ENCODE measurements at regions not wholly inside any gene's neighbourhood (a gene's known extent, or its start where the extent isn't known, plus 50 kb on each side); places are given as distances from the start of the nearest gene placed in this dataset.
"Not testable (repeated sequence)": the region's sequence is repeated elsewhere in the genome, so short reads cannot be mapped to it uniquely, and the experiment has no call there.

DNA sequence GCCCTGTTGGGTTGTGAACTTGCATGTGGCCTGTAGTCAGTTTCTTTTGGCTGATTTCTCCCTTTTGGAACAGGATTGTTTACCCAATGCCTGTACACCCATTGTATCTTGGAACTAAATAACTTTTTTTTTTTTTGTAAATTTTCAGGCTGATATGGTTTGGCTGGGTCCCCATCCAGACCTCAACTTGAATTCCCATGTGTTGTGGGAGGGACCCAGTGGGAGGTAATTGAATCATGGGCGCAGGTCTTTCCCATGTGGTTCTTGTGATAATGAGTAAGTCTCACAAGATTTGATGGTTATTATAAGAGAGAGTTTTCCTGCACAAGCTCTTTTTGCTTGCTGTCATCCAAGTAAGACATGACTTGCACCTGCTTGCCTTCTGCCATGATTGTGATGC, 253.8 kb upstream of the GBE1 start:
- DNase-seq (ENCODE audit: low spot score): no peak

DNA sequence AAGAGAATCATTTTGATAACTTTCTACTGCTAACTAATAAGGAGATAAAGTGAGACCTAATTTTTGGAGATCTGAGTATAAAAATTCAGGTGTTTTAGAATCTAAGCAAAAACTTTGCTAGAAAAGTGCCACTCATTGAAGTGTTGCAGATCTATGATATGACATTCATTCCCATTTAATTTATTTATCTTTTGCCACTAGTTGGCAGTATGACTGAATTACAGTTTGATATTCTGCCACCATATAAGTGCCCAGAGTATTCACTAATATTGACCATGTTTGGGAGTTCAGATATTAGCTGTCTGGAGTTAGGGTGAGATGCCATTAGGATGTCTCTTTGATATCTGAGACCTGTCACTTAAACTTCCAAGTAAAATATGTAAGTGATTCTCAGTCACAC, 251.3 kb upstream of the GBE1 start:
- DNase-seq (ENCODE audit: low spot score): no peak

DNA sequence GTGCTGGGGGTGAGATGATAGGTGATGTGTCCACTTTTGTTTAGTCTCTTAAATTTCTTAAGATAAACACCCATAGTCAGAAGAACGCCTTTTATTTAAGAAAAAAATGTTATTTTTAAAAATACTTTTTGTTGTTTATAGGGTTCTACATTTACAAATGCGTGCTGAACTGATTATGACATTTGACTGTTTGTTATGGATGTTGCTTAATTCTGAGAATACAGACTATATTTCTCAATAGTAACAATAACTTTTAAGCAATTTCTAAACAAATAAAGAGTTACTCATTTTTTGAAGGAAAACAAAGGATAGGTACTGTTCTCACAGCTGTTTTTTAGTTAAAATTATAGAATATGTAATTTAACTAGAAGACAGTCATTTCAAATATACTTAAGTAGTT, 249.9 kb upstream of the GBE1 start:
- DNase-seq (ENCODE audit: low spot score): no peak

DNA sequence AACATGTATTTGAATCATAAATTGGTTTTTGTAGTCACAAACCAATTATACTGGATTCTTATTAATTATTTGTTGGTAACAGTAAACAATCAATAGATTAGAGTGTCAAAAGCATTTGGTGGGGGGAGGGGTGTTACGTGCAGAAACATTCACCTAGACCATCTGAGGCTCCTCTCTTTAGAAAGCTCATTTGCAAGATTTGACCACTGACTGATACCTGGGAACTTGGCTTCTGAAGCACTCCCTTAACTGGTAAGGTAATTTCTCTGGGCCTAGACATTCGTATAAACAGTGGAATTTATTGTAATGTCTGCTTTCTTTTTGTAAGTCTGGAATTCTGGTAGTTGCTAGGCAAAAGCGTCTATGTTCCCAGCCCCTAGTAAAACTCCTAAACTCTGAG, 243.8 kb upstream of the GBE1 start:
- no peak for DNase-seq (ENCODE audit: low spot score)

DNA sequence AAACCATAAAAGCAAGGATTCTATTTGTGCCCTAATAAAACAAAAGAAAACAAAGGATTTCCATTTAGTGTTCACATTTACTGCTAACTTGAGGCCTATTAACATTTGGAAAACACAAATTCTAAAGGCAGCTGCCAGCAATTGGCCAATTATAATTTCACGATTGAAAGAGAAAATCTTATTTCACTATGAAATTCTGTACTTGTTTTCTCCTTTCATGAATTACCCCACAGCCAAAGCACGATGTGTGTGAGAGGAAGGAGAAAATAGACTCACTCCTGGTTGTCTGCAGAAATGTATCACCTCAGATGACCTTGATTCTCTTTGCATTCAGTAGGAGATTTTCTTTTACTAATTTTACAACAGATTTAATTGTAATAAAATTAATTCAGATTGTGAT, 242.8 kb upstream of the GBE1 start:
- no peak for DNase-seq (ENCODE audit: low spot score)

DNA sequence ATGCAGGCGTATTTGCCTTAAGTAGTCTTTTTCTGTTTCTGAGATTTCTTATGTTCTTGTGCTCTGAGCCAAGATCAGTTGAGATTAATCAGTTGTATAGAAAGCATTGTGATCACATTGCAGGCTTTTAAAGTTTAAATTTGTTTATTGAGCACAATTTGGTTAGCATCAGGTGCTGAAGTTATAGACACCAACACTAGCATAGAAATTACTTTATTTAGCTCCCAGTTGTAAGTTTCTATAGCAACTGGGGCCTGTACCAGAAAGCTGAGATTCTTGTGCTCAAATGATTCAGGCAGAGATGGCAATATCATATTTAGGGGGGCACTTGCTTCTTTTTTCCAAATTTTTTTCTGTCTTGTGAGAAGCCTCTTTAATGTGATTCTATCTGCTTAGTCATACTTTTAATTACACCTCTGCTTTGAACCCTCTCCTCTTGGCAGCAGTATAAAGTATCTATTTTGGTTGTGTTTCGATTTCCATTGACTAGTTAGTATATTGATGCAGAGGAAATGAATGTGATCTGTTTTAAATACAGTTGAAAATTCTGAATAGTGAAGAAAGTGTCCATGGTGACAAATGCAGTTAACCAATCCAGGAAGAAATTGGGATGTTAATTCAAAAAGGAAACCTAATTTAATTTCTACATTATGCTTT, 241.7 kb upstream of the GBE1 start:
- DNase-seq (ENCODE audit: low spot score): no peak

DNA sequence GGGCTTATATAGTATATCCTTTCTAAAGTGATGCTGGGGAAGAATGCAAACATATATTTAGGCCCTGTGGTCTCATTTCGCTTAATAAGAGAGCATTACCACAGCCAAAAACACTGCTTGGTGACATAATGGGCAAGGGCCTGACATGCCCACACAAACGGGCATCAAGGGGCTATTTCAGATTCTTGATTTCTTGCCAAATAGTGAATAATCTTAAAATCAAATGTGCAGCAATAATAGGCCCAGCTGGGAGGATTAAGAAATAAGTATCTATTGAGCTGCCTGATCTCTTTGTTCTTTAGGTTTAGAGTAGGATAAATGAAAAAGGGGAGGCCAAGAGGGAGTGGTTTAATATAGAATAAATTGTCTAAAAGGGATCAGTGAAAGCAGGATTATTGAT, 241.0 kb upstream of the GBE1 start:
- no peak for DNase-seq (ENCODE audit: low spot score)

DNA sequence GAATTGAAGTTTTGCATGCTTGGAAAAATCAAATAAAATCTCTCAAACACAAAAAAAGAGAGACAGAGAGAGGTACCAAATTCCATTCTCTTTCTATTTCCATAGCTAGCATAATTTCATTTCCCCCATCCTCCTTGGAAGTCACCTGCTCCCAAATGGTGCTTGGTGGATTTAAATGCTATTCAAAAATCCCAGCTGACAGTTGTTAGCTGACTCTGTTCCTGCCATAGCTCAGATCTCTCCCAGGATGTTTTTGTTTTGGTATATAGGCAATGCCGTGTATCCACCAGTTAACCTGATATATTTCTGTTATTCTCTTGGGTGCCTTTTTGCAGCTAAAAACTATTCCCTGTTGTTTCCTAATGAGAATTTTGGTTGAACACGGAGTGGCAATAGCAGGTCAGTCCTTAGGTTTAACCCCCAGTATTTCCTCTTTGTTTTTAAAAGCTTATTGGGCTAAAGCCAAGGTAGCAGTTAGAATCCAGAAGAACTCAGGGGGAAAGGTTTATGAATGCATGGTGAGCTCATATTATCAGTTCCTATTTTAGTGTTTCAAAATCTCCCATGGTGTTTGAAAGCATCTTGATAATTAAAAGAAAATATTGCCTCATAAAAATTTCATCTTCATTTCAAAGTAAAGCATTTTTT, 240.0 kb upstream of the GBE1 start:
- peak; percentile 57 for DNase-seq (ENCODE audit: low spot score)

DNA sequence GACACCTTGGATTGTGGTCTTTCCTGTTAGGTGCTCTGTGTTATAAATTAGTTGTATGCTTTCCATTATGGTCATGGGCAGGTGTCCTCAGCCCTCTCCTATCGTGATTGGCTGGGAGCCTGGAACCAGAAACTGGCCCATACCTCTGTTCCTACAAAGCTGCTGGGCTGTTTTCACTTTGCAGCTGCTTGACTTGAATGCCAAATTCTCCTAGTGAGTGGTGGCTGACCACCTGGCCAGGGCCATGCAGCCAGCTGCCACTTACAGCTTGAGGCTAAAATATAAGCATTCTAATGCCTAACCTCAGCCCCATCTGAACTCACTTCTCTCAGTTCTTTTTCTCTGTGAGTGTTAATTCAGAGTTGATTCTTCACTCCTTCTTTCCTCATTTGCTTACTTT, 239.3 kb upstream of the GBE1 start:
- DNase-seq (ENCODE audit: low spot score): peak; percentile 85

DNA sequence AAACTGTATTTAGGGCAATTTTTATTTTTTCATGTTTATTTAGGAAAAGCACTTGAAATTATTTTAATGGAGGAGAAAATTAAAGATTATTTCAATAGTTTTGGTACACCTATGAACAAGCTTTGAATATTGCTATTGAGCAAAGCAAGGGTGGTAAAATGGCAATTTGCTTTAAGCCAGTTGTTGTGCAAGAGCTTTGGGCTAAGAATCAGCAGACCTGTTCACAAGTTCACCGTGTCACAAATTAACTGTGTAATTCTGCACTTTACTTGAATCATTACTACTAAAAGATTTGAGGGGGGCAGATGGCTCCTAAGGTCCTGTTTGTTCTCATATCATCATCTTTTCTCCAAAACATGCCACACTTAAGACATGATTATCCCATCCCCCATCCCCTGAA, 238.9 kb upstream of the GBE1 start:
- no peak for DNase-seq (ENCODE audit: low spot score)

DNA sequence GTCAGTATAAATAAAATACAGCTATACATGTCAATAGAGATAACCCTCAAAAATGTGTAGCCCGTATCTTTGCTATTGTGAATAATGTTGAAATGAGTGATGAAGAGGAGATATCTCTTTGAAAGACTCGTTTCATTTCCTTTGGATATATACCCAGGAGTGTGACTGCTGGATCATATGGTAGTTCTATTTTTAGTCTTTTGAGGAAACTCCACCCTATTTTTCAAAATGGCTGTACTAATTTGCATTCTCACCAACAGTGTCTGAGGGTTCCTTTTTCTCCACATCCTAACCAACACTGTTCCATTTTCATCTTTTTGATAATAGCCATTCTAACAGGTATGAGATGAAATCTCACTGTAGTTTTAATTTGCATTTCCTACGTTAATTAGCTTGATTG, 237.5 kb upstream of the GBE1 start:
- DNase-seq (ENCODE audit: low spot score): no peak

DNA sequence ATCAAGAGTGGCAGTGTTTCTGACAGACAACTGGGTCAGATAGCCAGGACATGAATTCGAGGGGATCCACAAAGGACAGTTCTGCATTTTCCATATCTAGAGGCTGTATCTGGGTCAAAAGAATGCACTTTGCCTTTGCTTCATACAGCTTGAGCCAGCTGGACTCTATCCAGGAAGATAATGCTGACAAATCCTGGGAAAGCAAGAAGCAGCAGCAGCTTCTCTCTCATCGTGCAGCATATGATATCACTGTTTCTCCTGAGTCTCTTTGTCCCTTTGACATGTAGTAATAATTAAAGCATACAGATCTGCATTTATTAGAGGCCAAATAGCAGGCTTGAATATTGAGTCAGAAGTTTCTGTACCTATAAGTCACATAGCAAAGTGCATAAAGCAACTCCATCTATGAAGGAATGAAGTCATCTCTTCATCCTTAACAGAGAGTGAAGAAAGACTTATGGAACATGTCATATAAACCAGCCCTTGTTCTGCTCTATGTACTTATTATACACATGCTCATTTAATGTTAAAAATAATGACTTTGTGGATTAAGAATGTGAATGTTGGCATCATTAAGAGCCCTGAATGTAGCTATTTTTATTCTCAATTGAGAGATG, 236.8 kb upstream of the GBE1 start:
- DNase-seq (ENCODE audit: low spot score): peak; percentile 82

DNA sequence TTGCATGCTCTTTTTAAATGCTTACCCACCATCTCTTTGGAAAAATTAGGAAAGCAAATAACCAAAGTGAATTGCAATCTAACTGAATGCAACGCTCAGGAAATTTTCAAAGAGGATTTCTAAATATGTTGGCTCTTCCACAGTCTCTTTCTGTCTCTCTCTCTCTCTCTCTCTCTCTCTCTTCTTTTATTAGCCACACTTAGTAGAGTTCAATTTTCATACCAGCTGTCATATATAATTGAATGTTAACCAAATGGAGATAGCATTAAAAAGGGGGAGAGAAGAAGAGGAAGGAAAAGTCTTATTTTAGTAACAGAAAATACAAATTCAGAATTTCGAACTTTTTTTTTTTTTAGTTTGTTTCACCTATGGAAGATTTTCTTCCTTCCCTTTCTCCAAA, 235.9 kb upstream of the GBE1 start:
- no peak for DNase-seq (ENCODE audit: low spot score)

DNA sequence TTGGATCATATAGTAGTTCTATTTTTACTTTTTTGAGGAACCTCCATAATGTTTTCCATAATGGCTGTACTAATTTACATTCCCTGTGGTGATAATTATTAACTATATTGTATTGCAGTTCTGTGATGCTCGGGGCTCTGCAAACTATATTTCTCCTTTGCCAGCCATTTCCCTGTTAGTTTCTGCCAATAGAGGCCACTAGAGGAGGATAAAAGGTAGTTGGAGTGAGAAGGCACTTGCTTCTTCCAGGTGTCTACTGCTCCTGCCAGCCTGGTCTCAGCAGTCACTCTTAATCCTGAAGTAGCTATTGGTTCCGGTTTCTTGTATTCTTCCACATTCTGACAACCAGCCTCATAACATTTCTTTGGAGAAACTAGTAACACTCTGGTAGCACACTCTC, 233.9 kb upstream of the GBE1 start:
- DNase-seq (ENCODE audit: low spot score): no peak

DNA sequence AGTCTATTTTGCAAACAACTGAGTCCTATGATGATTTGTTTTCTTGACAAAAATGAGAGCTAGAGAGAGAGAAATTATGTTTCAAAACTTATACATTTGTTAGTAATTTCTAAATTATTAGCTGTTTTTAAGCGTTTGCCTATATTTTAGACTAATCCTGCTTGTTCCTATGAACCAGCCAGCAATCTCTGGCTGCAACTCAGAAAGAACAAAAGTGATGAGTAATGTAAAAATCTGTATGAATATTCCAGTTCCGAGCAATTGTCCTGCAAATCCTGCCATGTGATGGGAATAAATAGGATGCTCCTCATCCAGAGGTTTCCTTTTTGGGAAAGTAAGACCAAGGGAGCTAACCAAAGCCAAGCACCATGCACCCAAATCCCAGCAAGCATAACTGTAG, 228.3 kb upstream of the GBE1 start:
- DNase-seq (ENCODE audit: low spot score): no peak

DNA sequence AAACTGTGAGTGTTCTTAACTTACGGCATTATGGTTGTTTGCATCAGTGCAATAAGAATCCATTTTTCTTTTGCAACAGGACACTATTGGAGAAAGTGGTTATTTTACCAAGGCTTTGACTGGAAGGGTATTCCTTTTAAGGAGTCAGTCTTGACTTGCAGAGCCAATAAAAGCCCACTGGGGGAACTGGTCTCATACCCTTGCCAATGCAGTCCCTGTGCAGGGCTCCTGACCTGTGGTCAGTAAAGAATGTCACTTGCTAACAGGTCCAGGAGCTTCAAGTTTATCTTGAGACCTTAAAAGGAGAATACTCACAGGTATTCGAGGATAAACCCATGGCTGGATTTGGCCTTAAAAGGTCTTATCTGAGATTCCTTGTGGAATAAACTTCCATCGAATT, 227.8 kb upstream of the GBE1 start:
- no peak for DNase-seq (ENCODE audit: low spot score)

DNA sequence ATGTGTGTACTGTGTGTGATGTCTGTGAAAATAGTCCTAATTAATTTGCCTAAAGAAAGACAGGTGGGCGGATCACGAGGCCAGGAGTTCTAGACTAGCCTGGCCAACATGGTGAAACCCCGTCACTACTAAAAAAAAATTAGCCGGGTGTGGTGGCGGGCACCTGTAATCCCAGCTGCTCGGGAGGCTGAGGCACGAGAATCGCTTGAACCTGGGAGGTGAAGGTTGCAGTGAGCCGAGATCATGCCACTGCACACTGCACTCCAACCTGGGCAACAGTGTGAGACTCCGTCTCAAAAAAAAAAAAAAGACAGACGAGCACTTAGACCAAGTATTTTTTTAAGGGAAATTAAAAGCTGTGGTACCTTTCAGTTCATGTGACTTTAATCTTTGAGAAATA, 226.0 kb upstream of the GBE1 start:
- DNase-seq (ENCODE audit: low spot score): not testable (repeated sequence)

DNA sequence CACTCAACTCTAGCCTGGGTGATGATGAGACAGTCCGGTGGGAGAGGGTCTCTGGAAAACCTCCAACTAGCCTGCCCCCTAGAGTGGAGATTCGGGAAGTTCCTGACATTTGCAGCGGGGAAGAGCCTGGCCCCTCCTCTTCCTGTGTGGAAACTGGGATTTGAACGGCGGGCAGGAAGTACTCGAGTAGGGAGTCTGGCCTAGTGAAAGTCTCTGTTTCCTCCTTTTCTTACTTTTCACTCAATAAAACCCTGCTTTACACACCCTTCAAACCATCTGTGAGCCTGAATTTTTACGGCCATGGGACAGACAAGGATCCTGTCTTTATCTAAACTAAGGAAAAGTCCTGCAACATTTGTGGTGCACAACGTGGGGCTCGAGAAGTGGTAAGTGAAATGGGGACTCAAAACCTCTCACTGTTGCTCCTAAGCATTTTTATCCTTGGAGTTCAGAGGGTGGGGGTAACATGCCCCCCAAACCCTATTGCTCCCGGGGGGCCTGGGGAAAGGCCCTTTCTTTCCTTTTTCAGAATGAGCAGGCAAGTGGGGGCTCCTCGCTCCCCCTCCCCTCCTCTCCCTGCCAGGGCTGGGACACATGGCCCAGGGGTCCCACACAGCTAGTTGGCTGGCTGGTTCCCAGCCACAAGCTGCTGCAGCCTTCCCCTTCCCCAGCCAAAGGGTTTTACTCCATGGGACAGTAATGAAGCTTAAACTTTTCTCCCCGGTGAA, 224.7 kb upstream of the GBE1 start:
- no peak for DNase-seq (ENCODE audit: low spot score)

DNA sequence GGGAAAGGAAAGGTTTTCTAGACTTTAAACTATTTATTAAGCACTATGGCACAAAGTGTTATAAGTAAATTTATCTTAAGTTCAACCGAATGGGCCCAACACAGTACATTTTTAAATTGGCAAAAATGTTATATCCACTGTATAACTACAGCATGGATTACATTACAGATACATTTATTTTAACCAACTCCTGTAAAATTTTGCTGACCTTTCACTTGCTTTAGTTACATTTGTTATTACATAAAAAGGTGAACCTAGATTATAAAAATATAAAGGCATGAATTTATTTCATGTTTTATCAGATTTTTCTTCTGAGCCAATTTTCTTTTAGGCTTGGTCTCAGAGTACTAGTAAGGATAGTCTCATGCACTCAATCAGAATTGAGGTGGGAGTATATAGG, 221.9 kb upstream of the GBE1 start:
- no peak for DNase-seq (ENCODE audit: low spot score)

DNA sequence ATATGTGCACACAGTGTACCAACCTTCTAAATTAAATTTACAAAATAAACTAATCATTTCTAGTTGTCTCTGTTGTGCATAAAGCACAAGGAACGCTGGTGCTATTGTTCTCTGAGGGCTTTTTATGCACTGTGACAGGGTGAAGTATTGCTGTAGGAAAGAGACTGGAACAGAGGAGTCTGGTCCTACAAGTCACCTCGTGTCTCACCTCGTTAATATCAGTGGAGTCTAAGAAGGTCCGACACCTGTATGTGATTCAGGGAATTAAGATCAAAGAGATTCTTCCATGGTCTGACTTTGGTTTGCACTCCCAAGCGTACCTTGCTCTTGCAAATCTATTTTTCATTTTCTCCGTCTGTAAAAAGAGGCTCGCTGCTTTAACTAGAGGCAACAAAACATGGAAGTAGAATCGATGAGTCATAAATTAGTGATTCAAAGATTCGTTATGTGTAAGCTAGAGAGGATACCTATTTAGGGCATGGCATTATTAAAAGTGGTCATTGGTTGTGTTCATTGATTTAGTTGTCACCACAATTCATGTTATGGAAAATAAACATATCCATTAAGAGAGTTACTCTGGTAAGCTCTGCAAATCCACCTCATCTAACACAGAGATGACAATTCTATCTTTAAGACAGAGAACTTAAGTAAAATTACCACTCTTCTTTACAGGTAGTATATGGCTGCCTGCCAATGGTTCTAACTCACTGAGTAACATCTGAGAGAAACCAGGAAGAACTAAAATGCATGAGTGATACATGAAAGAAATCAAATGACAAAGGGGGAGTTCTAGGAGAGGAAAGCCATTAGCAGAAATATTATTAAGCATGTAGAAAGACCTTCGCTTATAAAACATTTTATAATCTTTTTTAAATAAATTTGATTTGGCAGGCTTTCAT, 219.4 kb upstream of the GBE1 start:
- DNase-seq (ENCODE audit: low spot score): no peak

DNA sequence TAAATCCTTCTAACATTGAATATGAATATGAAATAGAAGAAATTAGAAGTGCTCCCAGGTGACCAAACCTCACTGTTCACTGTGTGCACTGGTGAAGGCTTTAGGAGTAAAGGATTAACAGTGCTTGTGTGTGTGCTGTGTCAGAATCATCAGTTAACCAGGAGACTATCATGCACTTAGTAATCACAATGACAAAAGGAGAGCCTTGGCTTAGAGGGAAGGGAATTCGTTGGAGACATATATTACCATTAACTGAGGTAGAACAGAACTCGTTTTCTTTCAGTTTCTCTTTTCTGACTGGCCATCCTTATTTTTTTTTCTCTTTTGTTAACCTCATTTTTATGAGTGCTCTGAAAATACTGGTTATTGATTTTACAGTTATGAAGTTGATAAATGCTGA, 213.3 kb upstream of the GBE1 start:
- no peak for DNase-seq (ENCODE audit: low spot score)

DNA sequence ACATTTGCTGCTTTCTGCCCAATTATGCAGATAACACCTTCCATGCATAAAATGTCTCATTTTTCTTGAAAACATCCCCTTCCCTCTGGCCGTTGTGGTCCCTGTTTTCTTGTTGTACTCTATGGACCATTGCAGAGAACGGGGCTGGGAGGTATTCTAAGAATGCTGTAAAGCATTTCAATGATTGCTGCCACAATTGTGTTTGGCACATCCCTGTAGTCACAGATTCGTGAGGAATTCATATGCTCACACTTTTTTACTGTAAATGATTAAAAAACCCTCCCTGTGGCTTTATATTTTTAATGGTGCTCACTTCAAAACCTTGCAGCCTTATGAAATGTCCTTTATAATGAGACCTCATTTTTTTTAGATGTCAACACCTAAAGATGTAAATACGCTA, 207.2 kb upstream of the GBE1 start:
- no peak for DNase-seq (ENCODE audit: low spot score)
